GM19035 (cell line): ENCODE measurements at regions not wholly inside any gene's neighbourhood (a gene's known extent, or its start where the extent isn't known, plus 50 kb on each side); places are given as distances from the start of the nearest gene placed in this dataset.
A peak's percentile ranks its signal among the peaks of the same experiment; 100 is the strongest.
"Not testable (repeated sequence)": the region's sequence is repeated elsewhere in the genome, so short reads cannot be mapped to it uniquely, and the experiment has no call there.

Experiments
- ATAC-seq: cut with Tn5 transposase; IDR thresholded peaks from one replicate; pipeline ENCODE4 v1.9.1; 2021; ENCODE audit not compliant: unreplicated experiment

- no peak for ATAC-seq
Measured at GRCh38 chr7:82701949-82702348, 258.4 kb upstream of the CACNA2D1 start.

DNA sequence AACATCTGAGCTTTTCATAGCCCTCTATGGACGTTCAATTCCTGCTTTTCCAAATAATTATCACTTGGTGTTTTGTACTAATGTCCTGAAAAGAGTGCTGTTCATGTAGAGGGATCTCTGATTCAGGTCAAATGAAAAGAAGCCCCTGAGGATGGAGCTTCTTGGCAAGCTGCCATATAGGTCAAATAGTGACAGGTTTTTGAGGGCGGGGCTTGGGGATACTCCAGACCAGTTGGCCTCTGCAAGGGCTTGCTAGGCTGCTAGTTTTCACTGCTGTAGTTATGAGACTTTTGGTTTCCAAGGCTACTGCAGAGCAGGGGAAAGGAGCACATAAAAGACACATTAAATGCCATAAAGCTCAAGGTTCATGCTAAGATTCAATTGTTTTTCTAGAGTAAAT lies 257.2 kb upstream of the CACNA2D1 start:
- no peak for ATAC-seq

GRCh38 chr7:82699773-82700186 lies 256.2 kb upstream of the CACNA2D1 start:
- ATAC-seq = no peak

DNA sequence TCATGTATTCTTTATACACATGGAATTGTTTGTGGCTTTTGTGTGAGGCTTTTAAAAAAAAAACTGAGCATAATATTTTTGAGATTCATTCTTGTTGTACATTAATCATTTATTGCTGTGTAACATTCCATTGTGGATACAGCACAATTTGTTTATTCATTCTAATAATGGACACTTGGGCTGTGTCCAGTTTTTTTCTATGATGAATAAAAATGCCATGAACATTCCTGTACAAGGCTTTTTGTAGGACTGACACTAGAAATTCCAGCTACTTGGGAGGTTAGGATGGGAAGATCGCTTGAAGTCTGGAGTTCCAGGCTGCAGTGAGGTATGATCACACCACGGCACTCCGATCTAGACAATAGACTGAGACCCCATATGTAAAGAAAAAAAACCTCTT lies 254.3 kb upstream of the CACNA2D1 start:
- ATAC-seq = no peak

GRCh38 chr7:82696631-82697030 lies 253.1 kb upstream of the CACNA2D1 start:
- ATAC-seq = no peak

- no peak for ATAC-seq
Measured at GRCh38 chr7:82694022-82694421, 250.4 kb upstream of the CACNA2D1 start.

DNA sequence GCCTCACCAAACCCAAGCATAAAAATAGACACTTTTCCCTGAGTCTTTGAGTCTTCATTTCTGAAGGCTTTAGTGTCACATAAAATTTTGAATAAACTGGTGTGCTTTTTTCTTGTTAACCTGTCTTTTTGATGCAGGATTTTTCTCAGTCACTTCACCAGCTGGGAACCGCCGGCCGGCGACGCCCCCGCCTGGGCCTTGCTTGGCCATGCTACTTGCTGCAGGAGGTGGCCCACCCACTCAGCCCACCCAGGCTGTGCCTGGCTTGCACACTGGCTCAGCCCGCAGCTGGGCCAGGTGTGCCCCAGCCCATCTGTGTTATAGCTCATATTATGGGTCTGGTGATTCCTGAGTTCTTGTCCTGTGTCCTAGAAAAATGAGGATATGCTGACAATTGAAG lies 247.4 kb upstream of the CACNA2D1 start:
- no peak for ATAC-seq

DNA sequence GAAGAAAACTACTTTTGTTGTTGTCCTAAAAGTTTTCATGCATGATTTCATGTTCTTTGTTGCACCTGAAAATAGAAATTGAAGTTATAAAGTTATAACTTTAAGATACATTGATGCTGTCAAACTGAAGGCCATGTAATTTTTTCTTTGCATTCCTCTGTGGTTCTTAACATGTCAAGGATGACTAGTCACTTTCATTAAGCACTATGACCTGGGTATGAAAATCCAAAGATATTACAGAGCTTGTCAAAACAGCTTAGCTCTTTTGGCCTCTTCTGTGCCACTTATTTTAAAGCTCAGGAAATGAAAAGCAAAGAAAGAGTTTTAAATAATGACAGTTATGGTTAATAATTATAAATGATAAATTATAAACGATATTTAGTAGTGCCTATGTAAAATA lies 241.6 kb upstream of the CACNA2D1 start:
- ATAC-seq = no peak

GRCh38 chr7:82678716-82679115 lies 235.1 kb upstream of the CACNA2D1 start:
- no peak for ATAC-seq

DNA sequence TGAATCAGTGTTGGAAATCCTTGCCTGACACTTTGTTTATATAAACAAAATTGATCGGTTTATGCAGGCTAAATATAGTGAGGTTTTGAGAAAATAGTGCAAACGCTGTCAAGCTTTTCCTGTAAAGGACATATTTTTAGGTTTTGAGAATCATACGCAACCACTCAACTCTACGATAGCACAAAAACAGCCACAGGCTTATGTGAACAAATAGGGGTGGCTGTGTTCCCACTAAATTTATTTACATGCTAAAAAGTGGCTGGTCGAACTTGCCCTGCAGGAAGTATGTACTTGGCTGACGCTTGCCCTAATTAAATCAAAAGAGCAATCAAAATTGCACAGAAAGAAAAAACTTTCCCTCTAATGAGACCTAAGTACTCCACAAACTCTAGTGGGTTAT lies 234.7 kb upstream of the CACNA2D1 start:
- ATAC-seq = no peak

- ATAC-seq = peak; percentile 85
Measured at GRCh38 chr7:82677493-82677892, 233.9 kb upstream of the CACNA2D1 start.

DNA sequence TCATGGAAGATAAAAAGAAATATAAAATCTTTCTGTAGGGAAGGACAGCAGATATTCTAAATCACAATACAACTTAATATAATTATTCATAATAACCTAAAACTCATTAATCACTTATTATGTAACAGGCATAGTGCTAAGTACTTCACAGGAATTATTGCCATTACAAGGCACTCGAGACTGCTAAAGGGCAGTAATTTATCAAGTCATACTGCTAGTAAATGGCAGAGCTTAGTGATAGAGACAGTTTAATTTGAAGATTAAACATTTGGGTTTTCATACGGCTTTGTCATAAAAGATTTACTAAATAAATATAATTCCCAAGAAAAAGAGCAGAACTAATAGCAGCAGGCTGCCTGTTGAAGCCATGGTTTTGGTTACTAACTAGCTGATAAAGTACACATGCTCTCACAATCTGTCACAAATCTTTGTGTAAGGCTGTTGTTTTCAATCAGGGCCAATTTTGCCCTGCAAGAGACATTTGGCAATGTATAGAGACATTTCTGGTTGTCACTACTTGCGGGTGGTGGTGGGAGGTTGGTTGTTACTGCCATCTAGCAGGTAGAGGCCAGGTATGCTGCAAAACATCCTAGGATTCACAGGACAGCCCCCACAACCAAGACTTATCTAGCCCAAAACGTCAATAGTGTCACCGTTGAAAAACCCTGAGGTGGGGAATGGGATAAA lies 233.3 kb upstream of the CACNA2D1 start:
- ATAC-seq = no peak

DNA sequence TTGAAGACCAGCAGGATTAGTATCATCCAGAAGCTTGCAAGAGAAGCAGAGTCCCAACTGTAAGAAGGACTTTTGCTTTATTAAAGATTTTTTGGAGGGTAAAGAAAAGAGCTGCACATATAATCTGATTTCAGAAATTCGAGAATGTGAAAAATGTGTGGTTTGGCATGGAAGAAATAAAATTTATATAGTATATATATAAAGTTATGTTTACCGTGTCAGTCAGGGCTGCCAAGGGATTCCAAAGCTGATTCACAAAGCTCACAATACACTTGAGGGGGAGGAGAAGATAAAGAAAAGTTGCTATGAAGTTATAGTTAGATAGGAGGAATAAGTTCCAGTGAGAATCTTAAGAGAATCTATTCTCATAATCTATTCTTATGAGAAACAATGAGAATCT lies 231.8 kb upstream of the CACNA2D1 start:
- ATAC-seq = no peak

- ATAC-seq = no peak
Measured at GRCh38 chr7:82674268-82674667, 230.7 kb upstream of the CACNA2D1 start.

DNA sequence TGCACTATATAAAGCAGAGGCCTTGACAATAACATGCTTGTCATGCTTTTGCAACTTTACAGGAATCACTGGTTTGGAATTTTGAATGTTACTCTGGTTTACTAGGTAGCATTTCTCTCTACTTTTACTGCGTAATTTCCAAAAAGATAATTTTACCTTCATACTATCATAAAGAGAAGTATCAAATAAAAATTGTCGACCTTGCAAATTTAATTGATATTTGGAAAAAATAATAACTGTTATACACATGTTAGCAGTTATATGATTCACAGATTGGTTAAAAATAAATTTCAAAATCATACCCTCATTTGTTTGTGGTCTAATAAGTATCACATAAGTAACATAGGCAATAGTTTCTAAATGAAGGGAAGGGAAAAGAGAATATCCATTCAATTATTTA lies 228.5 kb upstream of the CACNA2D1 start:
- no peak for ATAC-seq

- no peak for ATAC-seq
Measured at GRCh38 chr7:82669141-82669540, 225.6 kb upstream of the CACNA2D1 start.

DNA sequence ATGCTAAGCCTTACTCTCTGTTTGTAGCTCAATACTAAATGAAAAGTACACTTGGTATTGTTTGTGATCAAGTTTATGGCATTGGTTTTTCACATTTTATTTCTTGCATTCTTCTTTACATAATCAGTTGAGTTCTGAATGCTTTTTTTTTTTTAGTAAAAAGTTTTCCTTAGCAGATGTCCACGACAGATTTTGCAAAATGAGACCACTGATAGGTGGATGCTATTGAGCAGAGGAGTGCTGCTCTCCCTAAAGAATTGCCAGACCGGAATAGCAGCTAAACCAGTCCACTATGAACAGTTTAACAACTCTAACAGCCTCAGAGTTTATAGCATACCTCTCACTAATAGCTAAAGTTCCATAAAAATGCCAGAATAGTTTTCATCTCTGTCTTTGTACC lies 225.1 kb upstream of the CACNA2D1 start:
- no peak for ATAC-seq

DNA sequence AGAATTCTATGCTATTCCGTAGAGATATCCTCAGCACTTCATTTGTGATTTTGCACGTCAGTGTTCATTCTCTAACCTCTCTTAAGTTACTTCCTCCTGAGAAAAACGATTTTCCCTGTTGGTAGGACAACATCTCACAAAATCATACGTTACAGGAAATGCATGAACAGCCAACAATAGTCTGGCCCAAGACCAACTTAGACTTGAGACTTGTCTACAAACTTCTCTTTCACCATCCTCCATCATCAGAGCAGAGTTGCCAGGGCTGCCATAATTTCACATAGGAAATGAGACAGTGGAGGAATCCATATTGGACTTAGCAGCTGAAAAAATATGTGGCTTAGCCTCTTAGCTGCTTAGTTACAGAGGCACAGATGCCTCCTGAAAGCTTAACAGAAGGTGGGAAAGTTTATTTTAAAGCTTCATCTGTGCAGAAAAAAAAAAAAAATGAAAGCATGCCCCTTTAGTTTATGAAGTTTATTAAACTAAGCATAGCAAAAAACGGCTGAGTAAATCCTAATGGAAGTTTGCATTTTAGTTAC lies 222.5 kb upstream of the CACNA2D1 start:
- no peak for ATAC-seq

DNA sequence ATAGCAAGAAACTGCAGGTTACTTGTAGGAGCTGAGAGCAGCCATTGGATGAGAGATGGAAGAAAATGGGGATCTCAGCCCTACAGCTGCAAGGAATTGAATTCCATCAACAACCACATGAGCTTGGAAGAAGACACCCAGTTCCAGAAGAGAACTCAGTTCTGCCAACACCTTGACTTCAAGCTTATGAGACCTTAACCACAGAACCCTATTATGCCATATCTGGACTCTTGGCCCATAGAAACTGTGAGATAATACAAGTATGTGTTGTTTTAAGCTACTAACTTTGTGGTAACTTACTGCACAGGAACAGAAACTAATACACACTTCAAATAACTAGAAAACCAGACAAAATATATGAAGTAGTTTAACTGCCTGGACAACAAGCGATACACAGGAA lies 212.4 kb upstream of the CACNA2D1 start:
- ATAC-seq = no peak

- ATAC-seq = not testable (repeated sequence)
Measured at GRCh38 chr7:82650095-82650494, 206.5 kb upstream of the CACNA2D1 start.

DNA sequence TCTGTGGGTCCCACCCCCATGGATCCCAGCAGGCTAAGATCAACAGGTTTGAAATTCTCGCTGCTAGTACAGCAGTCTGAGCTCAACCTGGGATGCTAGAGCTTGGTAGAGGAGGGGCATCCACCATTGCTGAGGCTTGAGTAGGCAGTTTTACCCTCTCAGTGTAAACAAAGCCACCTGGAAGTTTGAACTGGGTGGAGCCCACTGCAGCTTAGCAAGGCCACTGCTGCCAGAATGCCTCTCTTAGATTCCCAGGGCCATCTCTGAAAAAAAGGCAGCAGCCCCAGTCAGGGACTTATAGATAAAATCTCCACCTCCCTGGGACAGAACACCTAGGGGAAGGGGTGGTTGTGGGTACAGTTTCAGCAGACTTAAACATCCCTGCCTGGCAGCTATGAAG lies 190.0 kb upstream of the CACNA2D1 start:
- ATAC-seq = no peak

DNA sequence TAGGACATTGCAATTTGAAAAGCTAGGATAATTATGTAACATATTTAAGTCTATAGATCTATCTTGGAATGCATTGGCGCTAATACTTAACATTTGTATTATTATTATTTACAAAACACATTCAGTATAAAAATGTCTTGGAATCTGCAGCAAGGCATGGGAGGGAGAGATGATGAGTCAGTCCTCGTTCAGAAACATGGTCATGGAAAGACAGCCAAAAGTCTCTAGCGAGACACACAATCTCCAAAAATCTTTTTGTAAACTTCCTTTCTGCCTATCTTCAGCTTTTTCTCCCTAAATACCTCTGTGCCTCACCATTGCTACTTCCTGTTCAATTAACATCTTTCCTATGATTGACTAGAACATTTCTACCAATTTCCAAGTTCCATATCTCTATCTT lies 188.4 kb upstream of the CACNA2D1 start:
- no peak for ATAC-seq

- ATAC-seq = no peak
Measured at GRCh38 chr7:82629583-82629982, 186.0 kb upstream of the CACNA2D1 start.
